ENCODE measurements at regions not wholly inside any gene's neighbourhood (a gene's known extent, or its start where the extent isn't known, plus 50 kb on each side); places are given as distances from the start of the nearest gene placed in this dataset.

DNA sequence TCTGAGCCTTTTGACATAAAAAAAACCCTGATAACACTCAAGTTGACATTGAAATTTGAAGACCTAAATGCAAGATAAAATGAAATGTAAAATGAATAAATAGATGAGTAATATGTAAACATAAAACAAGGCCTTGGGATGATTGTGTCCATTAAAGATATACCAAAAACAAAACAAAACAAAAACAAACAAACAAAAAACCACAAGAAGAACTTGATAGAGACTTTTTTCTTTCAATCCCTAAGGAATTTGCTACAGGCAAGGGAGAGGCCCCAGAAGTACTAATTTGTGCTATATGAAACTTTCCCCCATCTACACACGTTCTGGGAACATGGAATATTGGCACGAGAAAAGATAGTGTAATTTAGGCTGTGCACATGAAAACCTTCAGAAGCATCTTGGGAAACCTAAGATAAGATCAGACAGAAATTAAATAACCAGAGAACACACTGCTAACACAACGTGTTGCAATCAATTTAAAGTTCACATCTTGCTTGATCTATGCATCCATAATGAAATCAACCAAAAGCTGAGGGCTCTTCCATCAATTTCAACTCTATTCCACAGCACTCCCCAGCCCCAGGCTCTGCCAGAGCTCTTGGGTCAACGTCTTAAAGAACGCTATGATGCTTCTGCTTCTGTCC lies 201.1 kb upstream of the RREB1 start:
- Histone ChIP-seq H3K27ac (ENCODE audit: insufficient read depth, low read depth, low read length) (no peak overlapping the region), H3K9ac (replicated peaks; ENCODE audit: extremely low read depth, insufficient read depth, low read length) (no peak overlapping the region), H3K9me3 (replicated peaks; ENCODE audit: control insufficient read depth, insufficient read depth, low read length) (no peaks in the 10 kb centered on the region), H3K27me3 (ENCODE audit: control insufficient read depth in 2 of 2, insufficient read depth in 2 of 2, low read length in 2 of 2) (peaks cover 0 to 3% of the 10 kb centered on the region in 2 experiments), H3K9me1 (replicated peaks; ENCODE audit: control insufficient read depth, extremely low read depth, insufficient read depth, low read length) (no peaks in the 10 kb centered on the region), H3K4me2 (ENCODE audit: insufficient read depth, low read length) (no peak overlapping the region), H2AFZ (ENCODE audit: low read depth, low read length) (no peak overlapping the region), H3K4me1 (ENCODE audit: control insufficient read depth, extremely low read depth, insufficient read depth, low read length) (no peaks in the 10 kb centered on the region), H3K4me3 (replicated peaks in 1 of 3; ENCODE audit: insufficient read depth in 1 of 3, low read depth in 1 of 3, low read length in 3 of 3) (no peak overlapping the region), H3K36me3 (ENCODE audit: control insufficient read depth in 2 of 2, extremely low read depth in 1 of 2, insufficient read depth in 2 of 2, low read length in 2 of 2) (no peaks in the 10 kb centered on the region), H4K20me1 (replicated peaks; ENCODE audit: control insufficient read depth, extremely low read depth, insufficient read depth, low read length) (no peaks in the 10 kb centered on the region), H3K79me2 (ENCODE audit: control insufficient read depth, insufficient read depth, low read length) (no peaks in the 10 kb centered on the region)
- intact Hi-C loops (cut with micrococcal nuclease) (no loop called here), dilution Hi-C loops (cut with MboI; ENCODE audit: extremely low pct_ligation_motif_present, low sequenced_read_pairs) (no loop called here)
- no peak for DNase-seq (ENCODE audit: low read depth, low spot score)
- no peak for FAIRE-seq
- CTCF ChIA-PET: no interaction called here
- TF ChIP-seq POLR2AphosphoS5 (IDR thresholded peaks at IDR 0.05; ENCODE audit: insufficient read depth, low read depth, low read length) (no peak), MYC (IDR thresholded peaks at IDR 0.05; ENCODE audit: low read depth, low read length) (no peak), JUN (IDR thresholded peaks at IDR 0.05; ENCODE audit: borderline replicate concordance, insufficient read depth, insufficient read length, low read depth) (no peak), GATA2 (IDR thresholded peaks at IDR 0.05; ENCODE audit: insufficient read depth, insufficient read length, low read depth, low read length) (no peak), POLR2A (IDR thresholded peaks at IDR 0.05; ENCODE audit: low read depth, low read length) (no peak), FOS (IDR thresholded peaks at IDR 0.05; ENCODE audit: borderline replicate concordance, insufficient read depth, low read length) (no peak), EZH2 (IDR thresholded peaks at IDR 0.05; ENCODE audit: borderline replicate concordance, low read depth, low read length, severe bottlenecking) (no peak)
- TF ChIP-seq, protein P1, sequence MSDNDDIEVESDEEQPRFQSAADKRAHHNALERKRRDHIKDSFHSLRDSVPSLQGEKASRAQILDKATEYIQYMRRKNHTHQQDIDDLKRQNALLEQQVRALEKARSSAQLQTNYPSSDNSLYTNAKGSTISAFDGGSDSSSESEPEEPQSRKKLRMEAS (IDR thresholded peaks at IDR 0.05; ENCODE audit: insufficient read depth, insufficient read length): no peak
- TF ChIP-seq, protein P2, sequence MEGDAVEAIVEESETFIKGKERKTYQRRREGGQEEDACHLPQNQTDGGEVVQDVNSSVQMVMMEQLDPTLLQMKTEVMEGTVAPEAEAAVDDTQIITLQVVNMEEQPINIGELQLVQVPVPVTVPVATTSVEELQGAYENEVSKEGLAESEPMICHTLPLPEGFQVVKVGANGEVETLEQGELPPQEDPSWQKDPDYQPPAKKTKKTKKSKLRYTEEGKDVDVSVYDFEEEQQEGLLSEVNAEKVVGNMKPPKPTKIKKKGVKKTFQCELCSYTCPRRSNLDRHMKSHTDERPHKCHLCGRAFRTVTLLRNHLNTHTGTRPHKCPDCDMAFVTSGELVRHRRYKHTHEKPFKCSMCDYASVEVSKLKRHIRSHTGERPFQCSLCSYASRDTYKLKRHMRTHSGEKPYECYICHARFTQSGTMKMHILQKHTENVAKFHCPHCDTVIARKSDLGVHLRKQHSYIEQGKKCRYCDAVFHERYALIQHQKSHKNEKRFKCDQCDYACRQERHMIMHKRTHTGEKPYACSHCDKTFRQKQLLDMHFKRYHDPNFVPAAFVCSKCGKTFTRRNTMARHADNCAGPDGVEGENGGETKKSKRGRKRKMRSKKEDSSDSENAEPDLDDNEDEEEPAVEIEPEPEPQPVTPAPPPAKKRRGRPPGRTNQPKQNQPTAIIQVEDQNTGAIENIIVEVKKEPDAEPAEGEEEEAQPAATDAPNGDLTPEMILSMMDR (IDR thresholded peaks at IDR 0.05; ENCODE audit: extremely low read depth in 1 of 2, insufficient read depth in 1 of 2, low read depth in 1 of 2, low read length in 2 of 2): no peak
- POLR2A ChIA-PET: no interaction called here
- no TSS peak for BruUV-seq (replicated peaks)
